GM12864 (cell line): ENCODE measurements at regions not wholly inside any gene's neighbourhood (a gene's known extent, or its start where the extent isn't known, plus 50 kb on each side); places are given as distances from the start of the nearest gene placed in this dataset.
A peak's percentile ranks its signal among the peaks of the same experiment; 100 is the strongest.

Source experiments
- DNase-seq: peaks from one replicate; pipeline ENCODE4 v3.0.0-alpha.2; 2011; ENCODE audit warnings: low read depth
- H3K4me3 ChIP-seq: 2 replicates; pipeline ENCODE4 v1.5.1; 2011; ENCODE audit warnings: mild to moderate bottlenecking, low read depth, low read length, control low read depth
- TF ChIP-seq, protein P1 (sequence below): IDR thresholded peaks from 2 replicates; pipeline ENCODE4 v1.5.1; 2011; ENCODE audit warnings: low read depth, mild to moderate bottlenecking, moderate library complexity, low read length, control low read depth, inconsistent platforms; ENCODE audit errors: missing control alignments

GRCh38 chr10:3625959-3626751, 158.9 kb downstream of the KLF6 start:
- TF ChIP-seq, protein P1, sequence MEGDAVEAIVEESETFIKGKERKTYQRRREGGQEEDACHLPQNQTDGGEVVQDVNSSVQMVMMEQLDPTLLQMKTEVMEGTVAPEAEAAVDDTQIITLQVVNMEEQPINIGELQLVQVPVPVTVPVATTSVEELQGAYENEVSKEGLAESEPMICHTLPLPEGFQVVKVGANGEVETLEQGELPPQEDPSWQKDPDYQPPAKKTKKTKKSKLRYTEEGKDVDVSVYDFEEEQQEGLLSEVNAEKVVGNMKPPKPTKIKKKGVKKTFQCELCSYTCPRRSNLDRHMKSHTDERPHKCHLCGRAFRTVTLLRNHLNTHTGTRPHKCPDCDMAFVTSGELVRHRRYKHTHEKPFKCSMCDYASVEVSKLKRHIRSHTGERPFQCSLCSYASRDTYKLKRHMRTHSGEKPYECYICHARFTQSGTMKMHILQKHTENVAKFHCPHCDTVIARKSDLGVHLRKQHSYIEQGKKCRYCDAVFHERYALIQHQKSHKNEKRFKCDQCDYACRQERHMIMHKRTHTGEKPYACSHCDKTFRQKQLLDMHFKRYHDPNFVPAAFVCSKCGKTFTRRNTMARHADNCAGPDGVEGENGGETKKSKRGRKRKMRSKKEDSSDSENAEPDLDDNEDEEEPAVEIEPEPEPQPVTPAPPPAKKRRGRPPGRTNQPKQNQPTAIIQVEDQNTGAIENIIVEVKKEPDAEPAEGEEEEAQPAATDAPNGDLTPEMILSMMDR, result no peak
- DNase-seq, result peak; percentile 55
- no peak overlapping the region for H3K4me3 ChIP-seq

GRCh38 chr10:3624367-3624766, 160.6 kb downstream of the KLF6 start:
- DNase-seq, result no peak
- TF ChIP-seq, protein P1, result no peak
- no peak overlapping the region for H3K4me3 ChIP-seq

DNA sequence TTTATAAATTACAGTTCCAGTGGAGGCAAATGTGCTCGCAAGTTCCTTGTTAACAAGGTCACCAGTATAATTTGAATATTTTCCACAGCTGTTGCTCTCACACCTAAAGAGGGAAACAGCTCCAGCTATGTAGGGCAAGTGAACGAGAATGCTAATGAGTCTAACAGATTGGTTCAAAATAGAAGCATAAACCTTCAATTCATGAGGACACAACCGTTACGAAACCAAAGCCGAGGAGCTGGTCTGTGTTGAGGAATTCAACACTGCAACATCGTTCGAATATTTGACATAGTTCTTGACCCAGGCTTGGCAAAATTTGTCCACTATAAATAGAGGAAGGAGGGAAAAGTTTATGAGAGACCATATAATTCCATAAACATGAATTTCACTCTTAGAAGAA, 161.3 kb downstream of the KLF6 start:
- TF ChIP-seq, protein P1, result no peak
- H3K4me3 ChIP-seq, result no peak overlapping the region; the same call in 1 of the 2 replicates
- DNase-seq, result peak; percentile 65

DNA sequence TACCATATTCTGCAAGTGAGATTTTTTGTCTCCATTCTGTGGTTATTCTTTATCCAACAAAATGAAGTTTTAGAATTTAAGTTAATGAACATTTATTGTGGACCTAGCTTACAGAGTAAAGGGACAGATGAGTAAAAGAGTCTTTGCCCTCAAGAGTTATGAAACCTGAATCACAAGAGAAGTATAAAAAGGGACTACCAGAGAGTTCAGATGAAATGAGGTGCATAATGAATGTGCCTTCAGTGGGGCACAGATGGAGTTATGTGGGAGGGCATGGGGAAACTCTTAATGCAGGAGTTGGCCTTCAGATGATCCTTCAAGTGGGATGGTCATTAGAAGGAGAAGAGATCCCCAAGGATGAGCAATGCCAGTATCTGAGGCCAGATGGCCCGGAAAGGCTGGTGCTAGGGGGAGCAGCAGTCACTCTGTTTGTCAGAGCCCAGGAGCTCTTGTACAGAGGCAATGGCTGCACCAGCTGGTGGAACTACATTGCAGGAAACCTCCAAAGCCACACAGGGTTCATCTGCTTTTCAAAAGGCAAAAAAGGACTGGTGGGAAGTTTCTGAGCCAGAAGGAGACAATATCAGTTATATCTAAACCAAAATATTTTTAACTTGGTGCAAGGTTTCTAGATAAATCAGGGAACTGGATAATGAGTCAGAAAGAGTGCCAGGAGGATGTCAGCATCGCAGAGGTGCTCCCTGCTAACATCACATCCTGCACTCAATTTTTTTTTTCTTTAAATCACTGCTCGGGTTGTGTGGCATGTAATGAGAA, 162.0 kb downstream of the KLF6 start:
- no peak overlapping the region; the same call in 1 of the 2 replicates for H3K4me3 ChIP-seq
- TF ChIP-seq, protein P1, result no peak
- DNase-seq, result peak; percentile 49

DNA sequence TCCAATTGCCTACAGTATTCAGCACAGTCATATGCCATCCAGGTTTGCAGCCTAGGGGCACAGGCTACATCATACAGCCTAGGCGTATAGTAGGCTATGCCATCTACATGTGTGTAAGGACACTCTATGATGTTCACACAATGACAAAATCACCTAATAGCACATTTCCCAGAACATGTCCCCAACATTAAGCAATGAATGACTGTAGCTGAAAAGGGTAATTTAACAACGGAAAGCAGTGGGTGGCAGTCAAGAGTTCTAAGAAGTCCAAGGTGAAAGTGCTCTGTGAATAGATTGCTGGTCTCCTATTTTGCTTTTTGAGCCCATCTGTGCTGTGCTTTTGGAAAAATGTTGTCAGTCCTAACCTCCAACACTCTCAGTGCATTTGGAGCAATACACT, 162.6 kb downstream of the KLF6 start:
- no peak for DNase-seq
- TF ChIP-seq, protein P1, result peak; percentile 7
- H3K4me3 ChIP-seq, result no peak overlapping the region

GRCh38 chr10:3620818-3621217, 164.2 kb downstream of the KLF6 start:
- DNase-seq, result no peak
- no peak overlapping the region for H3K4me3 ChIP-seq
- TF ChIP-seq, protein P1, result no peak
